Epidermal melanocyte (primary cell): ENCODE measurements at regions not wholly inside any gene's neighbourhood (a gene's known extent, or its start where the extent isn't known, plus 50 kb on each side); places are given as distances from the start of the nearest gene placed in this dataset.
"Not testable (repeated sequence)": the region's sequence is repeated elsewhere in the genome, so short reads cannot be mapped to it uniquely, and the experiment has no call there.

Source experiments
- DNase-seq: peaks from one replicate; pipeline ENCODE4 v3.0.0; 2011; ENCODE audit warnings: low spot score; ENCODE audit not compliant: insufficient read length

DNA sequence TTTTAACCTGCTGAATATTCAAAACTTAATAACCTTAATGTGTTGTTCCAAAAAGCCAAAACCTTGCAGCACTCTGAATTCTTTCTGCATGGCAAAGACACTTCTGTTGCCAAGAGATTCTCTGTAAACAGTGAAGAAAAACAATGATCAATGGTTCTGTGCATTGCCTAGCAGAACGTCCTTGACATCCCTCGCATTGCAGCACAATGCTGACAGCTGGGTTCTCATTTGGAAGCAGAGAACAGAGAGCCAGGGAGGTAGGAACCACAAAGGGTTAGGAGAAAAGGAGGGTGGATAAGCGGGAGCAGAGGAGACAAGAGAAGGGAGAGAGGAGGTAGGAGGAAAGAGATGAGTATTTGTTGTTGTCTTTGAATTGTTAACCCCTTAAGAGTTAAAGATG is 501.1 kb downstream of the NAV3 start:
- no peak for DNase-seq

DNA sequence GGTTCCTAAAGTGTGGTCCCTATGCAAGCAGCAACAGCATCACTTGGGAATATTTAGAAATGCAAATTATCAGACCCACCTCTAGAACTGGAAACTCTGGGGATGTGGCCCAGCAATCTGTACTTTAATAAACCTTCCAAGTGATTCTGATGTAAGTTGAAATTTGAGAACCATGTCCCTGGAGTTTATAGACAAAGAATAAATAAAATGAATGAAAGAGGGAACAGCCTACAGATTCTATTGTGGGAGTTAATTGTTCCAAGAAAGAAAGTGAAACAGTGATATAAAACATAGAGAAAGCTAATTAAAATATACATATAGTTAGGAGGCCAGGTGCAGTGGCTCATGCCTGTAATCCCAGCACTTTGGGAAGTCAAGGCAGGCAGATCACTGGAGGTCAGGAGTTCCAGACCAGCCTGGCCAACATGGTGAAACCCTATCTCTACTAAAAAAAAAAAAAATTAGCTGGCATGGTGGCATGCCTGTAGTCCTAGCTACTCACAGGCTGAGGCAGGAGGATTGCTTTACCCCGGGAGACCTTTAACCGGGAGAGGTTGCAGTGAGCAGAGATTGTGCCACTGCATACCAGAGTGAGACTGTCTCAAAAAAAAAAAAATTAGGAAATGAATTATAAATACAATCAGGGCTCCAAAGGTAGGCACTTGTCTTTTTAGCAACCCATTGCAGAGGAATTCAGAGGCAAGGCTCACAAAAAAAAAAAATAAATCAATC is 507.5 kb downstream of the NAV3 start:
- DNase-seq: no peak

DNA sequence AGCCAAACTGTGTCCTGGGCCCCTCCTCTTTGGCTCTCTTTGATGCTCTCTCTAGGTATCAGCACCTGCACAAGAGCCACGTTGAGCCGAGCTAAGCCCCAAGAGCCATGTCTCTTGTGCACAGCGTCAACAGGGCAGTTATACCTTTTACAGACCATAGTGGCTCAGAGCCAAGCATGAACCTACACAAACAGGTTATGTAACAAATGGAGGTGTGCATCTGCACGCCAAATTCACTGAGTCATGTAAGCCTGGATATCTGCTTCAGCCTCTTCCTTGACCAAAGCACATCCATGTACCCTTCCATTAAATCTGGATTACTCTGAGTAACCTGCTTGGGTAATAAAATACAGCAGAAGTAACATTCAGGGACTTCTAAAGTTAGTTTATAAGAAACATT is 509.7 kb downstream of the NAV3 start:
- DNase-seq: no peak

DNA sequence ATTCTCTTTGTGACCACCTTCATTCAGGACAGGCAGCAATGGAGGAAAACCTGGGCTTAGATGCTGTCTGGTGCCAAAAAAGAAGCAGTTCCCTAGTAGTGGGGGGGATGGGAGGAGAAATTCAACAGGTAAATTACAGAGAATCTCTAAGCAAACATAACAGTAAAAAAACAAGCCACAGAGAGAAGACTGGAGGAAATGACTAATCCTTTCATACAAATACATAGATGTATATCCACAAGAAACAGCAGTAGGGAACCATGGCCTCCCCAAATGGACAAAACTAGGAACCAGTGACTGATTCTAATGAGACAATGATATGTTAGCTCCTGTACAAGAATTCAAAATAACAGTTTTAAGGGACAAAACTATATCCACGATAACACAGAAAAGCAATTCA is 513.0 kb downstream of the NAV3 start:
- no peak for DNase-seq

DNA sequence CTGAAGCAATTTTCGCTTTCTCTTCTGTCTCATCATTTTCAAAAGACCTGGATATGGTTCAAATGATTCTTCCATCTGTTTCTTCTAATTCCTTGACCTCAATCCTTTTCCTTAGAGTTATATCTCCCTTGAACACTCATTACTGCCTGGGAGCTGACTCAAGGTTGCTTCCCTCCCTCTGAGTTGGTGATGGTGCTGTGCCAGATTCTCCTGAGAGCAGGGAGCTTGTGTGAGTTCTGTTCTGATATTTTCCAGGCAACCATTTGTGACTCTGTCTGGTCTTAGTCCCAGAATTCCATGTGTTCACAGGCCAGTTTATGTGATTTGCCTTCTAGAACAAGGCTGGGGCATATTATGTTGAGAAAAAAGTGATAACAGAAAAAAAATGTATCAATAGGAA is 505.1 kb upstream of the SYT1 start:
- DNase-seq: no peak

DNA sequence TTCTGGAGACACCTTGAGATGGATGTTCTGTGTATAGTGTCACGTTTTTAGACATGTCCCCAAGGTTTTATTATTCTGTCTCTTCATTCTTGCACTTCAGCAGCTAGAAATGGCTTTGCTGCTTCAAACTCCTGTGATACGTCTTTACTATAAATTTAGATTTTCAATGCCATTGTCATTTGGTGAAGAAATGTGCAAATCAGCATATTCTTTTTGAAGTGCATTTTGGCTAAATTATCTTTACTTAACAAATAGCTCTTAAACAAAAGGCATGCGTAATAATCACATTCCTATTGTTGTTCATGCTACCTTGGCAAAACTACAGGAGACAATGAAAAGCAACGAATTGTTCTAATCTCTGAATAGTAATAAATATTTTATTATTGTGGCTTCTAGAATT is 502.9 kb upstream of the SYT1 start:
- no peak for DNase-seq

DNA sequence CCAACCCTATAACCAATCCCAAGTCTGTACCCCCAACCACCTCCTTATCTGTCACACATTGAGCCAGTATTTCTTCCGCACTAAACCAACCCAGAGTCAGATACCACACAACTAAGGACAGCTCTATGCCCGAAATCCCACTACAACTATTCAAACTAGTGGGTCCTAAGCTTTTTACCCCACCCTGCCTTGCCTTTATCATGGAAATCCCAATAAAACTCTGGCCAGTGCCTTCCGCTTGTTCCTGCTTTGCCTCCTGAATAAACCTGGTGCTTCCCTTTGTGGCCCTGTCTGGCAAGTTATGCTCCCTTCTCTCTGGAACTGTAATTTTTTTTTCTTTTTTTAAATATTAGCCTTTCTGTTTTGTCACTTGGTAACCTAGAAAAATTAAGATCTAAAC is 493.3 kb upstream of the SYT1 start:
- no peak for DNase-seq

DNA sequence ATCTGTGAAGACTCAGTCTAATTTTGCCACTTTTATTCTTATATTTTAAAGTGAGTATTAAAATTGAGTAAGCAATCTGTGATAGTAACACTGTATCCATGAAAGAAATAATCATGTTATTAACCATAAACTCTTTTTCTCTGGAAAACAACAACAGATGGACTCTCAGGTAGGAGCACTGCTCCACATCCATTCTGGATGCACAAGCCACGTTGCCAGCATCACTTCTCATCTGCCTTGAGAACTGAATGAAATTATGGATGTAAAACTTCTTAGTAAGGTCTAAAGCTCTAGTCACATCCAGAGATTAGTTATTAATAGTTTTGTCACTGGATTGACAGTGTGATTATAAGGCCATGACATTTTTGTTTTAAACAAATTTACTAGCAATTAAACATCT is 489.1 kb upstream of the SYT1 start:
- DNase-seq: no peak

DNA sequence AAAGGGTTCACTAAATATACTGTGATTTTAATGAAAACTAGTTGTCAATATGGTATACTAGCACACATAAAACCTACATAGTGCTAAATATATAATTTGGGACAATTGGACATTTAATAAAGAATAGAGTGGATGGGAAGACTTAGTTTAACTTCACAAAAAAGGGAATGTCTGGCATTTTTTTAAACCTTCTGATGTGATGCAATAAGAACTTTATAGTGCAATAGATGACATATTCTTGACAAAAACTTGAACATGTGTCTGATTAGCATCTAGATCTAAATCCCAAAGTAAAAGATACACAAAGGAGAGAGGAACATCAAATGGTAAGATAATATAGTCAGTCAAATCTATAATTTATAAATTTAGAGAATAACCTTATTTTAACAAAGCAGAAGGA is 488.3 kb upstream of the SYT1 start:
- no peak for DNase-seq

DNA sequence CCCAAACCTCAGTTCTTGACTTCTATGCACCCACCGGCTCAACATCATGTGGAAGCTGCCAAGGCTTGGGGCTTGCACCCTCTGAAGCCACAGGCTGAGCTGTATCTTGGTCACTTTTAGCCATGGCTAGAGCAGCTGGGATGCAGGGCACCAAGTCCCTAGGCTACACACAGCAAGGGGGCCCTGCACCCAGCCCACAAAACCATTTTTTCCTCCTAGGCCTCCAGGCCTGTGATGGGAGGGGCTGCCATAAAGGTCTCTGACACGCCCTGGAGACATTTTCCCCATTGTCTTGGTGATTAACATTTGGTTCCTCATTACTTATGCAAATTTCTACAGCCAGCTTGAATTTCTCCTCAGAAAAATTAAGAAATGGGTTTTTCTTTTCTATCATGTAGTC is 485.5 kb upstream of the SYT1 start:
- not testable (repeated sequence) for DNase-seq

DNA sequence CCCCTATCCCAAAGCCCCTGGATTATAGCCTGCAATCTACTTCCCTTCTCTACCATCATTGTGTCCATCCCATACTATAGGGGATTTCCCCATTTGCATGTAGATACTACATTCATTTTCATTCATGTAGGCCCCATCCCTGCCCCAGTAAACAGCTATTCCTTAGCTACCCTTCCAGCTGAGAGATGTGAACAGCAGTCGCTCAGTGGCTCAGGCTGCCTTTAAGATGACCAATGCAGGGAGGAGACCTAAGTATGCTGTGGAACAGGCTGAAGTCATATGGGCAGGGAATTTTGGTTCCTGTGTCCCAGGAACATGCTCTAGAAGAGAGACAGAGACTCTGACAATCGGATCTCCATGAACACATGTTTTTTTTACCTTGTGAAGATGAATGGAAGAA is 481.2 kb upstream of the SYT1 start:
- DNase-seq: no peak

DNA sequence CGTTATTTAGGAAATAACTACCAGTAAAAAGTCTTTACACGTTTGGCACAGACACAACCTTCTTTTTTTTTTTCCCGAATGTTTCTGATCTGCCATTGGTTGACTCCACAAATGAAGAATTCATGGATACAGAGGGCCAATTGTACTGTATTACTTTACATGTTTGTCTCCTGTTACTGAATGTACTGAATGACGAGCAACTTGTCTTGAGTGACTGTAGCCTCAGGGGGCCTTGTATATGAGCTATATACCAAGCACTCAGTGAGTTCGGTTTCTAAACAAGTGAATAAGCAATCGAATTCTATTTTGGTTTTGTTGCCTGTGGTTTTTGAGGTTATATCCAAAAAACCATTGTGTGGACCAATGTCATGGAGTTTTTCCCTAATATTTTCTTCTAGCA is 480.0 kb upstream of the SYT1 start:
- DNase-seq: no peak

DNA sequence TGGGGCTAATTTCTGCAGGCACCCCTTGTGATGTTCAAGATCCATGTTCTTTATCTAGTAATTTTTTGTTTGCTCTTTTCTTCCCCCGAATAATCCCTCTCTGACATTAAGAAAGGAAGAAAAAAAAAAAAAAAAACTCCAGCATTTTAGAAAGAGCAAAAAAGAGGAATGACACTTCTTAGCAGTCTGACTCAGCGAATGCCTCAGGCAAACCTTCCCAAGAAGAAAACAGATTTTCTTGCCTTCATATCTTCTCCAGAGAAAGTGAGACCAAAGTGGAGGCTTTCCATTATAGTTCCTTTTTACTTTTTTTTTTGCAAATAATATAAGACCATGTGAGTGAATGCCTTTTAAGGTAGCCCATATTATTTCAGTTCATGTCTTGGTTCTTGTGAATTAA is 479.0 kb upstream of the SYT1 start:
- DNase-seq: no peak

DNA sequence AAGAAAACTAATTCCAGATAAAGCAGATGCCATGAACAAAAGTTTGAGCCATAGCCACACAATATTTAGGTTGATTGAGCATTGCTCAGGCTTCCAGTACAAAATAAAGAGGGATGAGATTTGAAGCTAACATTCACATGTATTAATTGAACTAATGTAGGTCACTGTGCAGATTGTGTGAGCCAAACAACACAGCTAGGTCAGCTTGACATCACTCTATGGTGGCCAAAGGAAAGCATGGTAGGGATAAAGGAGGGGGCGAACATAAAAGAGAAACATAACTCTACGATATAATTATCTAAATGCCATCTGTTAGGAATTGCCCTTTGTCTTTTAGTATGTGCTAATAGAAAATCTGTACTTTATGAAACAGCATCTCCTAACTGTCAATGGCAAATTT is 477.7 kb upstream of the SYT1 start:
- no peak for DNase-seq

DNA sequence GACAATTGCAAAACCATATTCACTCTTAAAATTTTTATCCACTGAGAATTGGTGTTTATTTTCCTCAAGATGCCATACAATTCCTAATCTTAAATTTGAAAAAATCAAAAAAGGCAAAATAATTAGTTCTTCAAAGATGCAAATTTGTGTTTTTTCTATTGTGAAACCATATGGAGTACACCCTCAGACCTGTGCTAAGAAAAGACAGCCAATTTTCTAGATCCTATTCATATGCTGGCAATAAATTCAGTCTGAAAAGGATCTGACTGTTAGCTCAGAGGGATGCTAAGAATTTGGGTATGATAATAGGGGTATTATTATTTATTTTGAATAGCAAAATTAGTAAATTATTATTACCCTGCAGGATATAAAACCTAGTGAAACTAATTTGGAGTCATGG is 476.9 kb upstream of the SYT1 start:
- DNase-seq: no peak

DNA sequence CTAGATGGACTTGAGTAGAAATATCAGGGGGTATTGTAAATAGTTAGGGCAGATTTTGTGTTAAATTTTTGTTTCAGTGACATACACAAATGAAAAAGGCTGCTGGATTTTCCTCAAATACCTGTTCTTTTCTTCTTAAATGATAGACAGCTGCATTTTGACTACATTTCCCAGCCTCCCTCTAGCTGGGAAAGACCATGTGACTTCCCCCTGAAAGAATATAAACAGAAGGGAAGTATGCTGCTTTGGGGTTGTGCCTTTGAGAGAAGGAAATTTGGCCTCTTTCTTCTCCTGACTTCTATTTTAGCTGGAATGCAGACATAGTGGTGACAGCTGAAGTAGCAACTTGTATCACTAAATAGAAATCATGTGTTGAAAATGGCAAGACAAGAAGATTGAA is 476.1 kb upstream of the SYT1 start:
- no peak for DNase-seq

DNA sequence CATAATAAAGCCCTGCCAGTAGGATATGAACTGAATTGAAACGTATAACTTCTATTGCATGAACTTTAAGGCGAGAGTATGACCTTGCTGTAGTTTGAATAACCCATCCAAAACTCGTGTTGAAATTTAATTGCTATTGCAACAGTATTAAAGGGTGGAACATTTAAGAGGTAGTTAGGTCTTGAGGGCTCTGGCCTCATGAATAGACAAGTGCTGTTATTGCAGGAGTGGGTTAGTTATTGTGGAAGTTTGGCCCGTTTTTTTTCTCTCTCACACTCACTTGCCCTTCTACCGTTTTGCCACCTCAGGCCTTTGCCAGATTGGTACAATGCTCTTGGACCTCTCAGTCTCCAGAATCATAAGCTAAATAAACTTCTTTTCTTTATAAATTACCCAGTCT is 473.7 kb upstream of the SYT1 start:
- DNase-seq: no peak

DNA sequence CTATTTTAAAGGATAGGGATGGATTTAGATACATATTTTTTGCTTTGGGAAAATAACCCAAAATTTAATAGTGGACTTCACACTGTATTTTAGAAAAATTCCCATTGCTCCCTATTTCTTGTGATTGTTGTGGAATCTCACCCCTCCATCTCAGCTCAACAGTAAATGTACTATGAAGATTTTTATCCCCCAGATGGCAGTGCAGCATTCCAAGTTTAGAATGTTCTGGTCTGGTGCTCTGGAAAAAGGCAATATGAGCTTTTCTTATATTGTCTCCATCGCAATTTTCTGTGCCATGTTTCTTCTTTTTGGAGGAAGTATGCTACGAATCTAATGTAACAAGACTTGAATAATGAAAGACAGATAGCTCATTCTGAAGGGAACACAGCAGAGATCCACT is 471.7 kb upstream of the SYT1 start:
- no peak for DNase-seq

DNA sequence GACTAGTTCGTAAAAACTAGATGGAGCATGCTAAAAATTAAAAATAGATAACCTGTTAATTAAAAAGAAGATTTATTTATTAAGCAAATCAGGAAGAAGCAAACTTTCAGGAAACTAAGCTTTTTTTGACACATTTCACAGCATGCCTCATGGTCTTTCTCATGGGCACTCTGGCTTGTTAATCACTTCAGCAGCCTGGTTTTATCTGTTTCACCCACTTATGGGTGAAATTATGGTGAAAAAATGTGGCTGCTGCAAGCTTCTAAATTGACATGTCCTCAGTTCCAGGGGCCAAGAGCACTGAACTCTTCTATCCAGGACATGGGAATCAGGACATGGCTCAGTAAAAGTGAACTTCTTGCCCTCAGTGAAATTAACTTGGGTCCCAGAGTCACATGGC is 468.6 kb upstream of the SYT1 start:
- no peak for DNase-seq

DNA sequence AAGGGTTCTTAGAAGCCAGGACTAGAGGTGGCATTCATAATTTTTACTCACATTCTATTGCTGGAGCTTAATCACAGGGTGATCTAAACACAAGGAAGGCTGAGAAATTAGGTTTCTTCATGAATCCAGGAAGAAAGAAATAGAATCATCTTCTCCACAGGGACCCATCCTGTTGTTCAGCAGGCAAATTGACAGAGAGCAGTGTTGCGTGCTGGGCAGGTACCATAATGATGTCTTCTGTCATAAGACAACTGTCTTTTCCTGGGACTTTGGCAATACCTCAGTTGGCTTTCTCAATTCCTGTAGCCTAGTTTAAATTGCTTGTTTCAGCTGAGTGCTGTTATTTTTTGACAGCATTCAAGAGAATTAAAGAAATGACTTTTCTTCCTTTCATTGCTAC is 468.0 kb upstream of the SYT1 start:
- DNase-seq: no peak

DNA sequence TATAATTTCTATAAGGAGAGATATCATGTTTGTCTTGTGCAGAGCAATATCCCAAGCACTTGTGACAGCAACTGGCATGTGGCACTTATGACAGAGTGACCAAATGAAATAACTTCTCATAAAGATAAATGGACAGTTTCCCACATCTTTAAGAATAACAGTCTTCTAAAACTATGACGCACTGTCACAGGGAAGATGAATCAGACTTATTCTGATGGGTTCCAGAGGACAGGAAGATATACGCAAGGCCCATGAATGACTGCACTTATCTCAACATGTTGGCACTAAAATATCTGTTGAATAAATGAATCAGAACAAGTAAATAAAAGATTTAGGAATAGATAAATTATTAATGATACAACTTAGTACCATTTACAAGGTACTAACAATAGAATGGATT is 465.8 kb upstream of the SYT1 start:
- no peak for DNase-seq

DNA sequence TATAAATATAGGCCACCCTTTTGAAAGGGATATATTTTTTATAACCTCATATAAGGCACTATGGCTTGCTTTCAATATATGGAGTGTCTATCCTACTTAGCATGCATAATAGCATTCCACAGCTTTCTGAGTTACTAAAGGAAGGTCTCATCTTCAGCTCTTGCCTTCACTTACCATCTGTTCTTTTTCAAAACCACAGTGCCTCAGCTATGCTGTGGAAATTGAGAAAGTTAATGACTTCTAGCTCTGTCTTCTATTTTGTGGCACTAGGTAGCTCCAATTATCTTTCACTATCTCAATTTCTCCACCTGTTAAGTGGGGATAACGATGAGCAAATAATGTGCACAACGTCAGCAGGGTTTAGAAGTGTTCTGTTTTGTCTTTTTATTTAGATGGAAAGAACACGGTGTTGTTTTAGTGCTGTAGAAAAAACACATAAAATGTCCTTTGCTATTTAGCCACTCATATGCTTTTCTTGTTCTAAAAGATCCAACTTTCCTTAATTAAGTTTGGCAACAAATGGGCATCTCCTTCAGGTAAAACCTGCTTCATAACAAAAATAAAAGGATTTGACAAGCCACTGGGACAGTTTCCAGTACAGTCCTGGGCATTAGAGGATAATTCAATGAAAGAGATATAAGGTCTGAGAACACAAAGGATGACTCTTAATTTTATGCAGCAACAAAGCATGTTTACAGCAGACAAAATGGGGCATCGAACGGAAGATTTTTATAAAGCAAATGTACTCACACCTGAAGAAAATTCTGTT is 462.0 kb upstream of the SYT1 start:
- no peak for DNase-seq

DNA sequence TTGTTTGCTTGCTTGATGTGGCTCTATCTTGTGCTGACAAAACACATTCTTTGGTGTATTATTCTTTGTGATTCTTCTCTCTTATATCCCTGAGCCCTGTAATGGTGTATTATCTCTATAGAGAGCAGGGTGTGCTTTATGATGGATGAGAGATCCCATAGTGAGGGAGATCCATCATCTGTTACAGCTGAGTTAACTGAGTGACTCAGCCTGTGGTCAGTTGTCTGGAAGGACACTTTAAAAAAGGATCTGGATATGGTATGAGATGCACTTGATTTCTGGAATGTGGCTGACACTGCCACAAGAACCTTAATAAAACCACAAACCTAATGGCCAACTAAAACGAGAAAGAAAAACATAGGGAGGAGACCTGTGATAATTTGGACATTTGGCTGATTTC is 461.4 kb upstream of the SYT1 start:
- no peak for DNase-seq
